Activated naive CD4-positive, alpha-beta T cell treated with anti-CD3 and anti-CD28 coated beads, Interleukin-2, amount 10 ng/mL, durations not matched to agents 7 days and 5 days (primary cell): ENCODE measurements at regions not wholly inside any gene's neighbourhood (a gene's known extent, or its start where the extent isn't known, plus 50 kb on each side); places are given as distances from the start of the nearest gene placed in this dataset.

Experiments used
- CTCF ChIA-PET: fragments of 350-600 bp; sonication (Branson Sonifier 250); formaldehyde crosslinking; loops from one replicate; lab custom pipeline; 2021; ENCODE audit warnings: antibody characterized with exemption; lab: Charles Lee
- DNase-seq: peaks from one replicate; pipeline ENCODE4 v3.0.0-alpha.2; 2020
- H3K27ac Mint-ChIP-seq: one replicate; pipeline ENCODE4 v1.8.0; 2021; ENCODE audit warnings: mild to moderate bottlenecking, moderate library complexity, mixed read lengths
- H3K27me3 Mint-ChIP-seq: one replicate; pipeline ENCODE4 v1.8.0; 2021; ENCODE audit warnings: mild to moderate bottlenecking, mixed read lengths
- H3K36me3 Mint-ChIP-seq: one replicate; pipeline ENCODE4 v1.8.0; 2021; ENCODE audit warnings: mixed read lengths
- H3K4me1 Mint-ChIP-seq: one replicate; pipeline ENCODE4 v1.8.0; 2021; ENCODE audit warnings: mixed read lengths
- H3K4me3 Mint-ChIP-seq: one replicate; pipeline ENCODE4 v1.8.0; 2021; ENCODE audit warnings: mild to moderate bottlenecking, moderate library complexity, mixed read lengths
- H3K9me3 Mint-ChIP-seq: one replicate; pipeline ENCODE4 v1.8.0; 2021; ENCODE audit warnings: mixed read lengths

DNA sequence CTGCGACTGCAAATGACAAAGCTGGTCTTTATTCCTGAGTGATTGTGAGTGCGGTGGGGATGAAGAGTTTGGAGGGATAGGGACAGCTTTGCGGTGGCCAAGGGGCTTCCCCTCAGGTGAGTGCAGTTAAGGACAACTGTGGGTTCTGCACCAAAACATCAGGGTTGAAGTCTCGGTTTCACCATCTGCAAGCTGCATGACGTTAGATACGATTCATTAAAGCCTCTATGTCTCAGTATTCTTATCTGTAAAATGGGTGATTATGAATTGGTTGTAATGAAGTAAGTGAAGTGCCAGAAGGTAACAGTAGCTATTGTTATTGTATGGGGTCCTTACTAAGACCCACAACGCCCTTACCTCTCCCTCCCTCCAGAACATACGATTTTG lies 226.8 kb upstream of the DAPK1 start:
- no peak overlapping the region for H3K27ac Mint-ChIP-seq

DNA sequence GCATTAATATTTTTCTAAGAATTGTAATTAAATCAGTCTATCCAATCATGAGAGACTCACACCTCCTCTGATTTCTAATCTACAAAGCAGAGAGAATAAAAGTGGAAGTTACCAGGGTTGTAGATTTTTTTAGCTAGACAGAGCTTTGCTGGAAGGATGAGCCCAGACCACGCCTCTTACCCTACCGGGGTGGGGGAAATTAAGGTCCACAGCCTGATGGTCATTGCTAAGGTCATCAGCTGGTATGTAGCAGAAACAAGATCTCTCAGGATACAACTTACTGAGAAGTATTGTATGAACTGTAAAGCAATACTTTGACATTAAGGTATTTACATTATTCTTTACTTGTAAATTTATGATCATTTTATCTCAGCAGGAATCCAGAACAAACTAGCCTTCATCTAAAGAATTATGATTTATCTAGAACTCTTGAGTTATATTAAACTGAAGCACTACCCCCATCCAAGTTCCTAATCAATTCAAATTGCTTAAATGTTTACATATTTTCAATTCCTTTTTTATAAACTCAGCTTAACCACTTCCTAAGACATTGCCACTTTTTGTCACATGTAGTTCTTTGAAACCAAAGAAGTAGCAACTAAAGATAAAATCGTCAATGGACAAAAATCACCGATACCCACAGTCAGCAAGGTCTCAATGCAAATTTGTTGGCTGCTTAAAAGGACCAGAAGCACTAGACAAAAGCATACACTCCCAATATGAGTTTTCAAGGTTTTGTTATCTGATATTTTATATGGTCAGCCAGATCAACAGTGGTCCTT lies 225.8 kb upstream of the DAPK1 start:
- Mint-ChIP-seq H3K4me1 (peaks cover 11% of the 10 kb centered on the region), H3K4me3 (no peak overlapping the region), H3K27ac (no peak overlapping the region), H3K27me3 (peaks cover 5% of the 10 kb centered on the region), H3K36me3 (no peaks in the 10 kb centered on the region), H3K9me3 (no peaks in the 10 kb centered on the region)
- no peak for DNase-seq
- CTCF ChIA-PET: no interaction called here

More for the DNA sequence above, 226.8 kb upstream of the DAPK1 start:
- DNase-seq: no peak
- Mint-ChIP-seq H3K9me3 (no peaks in the 10 kb centered on the region), H3K4me3 (no peak overlapping the region), H3K27me3 (peaks cover 5% of the 10 kb centered on the region), H3K4me1 (peaks cover 4% of the 10 kb centered on the region), H3K36me3 (no peaks in the 10 kb centered on the region)
- CTCF ChIA-PET: no interaction called here

DNA sequence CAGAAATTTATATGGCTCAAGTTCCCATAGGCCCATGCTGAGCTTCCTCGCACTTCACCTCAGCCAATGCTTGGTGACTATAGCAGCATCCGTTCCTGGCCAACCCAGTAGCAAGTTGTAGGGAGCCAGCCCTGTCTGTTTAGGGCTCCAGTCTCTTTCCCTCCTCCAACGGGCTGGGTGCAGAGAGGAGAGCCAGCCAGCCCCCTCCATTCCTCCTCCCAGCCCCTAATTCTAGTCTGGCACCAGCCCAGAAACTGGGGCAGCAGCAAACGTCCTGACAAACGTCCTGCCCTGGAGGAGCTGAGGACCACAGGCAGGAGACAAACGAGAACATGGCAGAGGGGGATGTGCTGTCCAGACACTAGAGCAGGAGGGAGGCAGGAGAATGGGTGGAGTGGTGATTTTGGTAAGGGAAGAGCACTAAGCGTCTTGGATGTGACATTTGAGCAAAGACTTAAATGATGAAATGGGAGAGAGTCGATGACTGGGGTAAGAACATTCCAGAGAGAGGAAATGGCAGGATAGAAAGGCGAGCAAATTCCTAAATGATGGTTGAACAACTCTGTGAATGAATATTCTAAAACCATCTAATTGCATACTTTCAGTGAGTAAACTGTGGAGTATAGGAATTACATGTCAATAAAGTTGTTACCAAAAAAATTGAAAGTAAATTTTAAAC lies 222.5 kb upstream of the DAPK1 start:
- Mint-ChIP-seq H3K9me3 (no peaks in the 10 kb centered on the region), H3K27me3 (peaks cover 5% of the 10 kb centered on the region), H3K4me1 (peaks cover 16% of the 10 kb centered on the region), H3K36me3 (no peaks in the 10 kb centered on the region), H3K27ac (no peak overlapping the region), H3K4me3 (no peak overlapping the region)
- CTCF ChIA-PET: no interaction called here
- DNase-seq: no peak

DNA sequence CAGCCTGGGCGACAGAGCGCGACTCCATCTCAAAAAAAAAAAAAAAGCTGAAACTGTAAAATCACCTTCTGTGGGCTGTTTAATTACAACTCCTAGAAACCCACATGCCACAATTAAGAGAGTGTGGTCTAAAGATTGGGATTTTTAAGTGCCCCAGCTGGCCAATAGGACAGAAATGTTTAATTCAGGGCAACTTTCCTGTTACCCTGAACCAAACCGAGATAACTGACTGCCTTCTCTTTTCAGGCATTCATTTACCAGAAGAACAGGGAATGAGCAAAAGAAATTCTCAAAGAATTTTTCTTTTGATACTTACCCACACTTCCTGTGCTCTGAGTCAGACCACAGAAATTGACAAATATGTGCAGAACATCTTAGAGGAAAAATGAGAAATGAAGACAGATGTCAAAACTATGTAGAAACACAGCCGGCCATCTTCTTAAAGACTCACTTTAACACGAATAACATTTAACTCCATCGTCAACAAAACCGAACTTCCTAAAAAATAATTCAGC lies 221.3 kb upstream of the DAPK1 start:
- Mint-ChIP-seq H3K36me3 (no peaks in the 10 kb centered on the region), H3K4me1 (peaks cover 16% of the 10 kb centered on the region), H3K27me3 (peaks cover under 1% of the 10 kb centered on the region), H3K4me3 (no peak overlapping the region), H3K9me3 (no peaks in the 10 kb centered on the region), H3K27ac (peak overlapping the region; percentile 45)
- DNase-seq: no peak
- CTCF ChIA-PET: no interaction called here

DNA sequence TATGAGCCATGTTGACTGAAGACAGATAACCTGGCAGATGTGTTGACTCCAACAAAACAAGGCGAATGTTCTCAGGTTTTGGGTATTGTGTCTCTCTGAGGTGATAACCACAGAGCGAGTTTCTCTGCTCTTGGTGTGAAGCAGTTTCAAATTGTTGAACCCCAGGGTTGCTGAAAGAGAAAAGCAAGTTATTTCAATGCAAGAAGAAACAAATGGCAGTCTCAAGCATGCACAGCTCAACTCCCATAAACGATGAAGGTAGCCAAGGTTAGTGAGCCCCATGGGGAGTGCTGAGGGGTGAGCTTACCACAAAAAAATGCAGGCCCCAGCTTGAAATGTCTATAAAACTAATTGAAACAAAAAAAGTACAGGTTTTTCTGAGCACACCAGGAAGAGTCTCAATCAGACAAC lies 220.8 kb upstream of the DAPK1 start:
- CTCF ChIA-PET: no interaction called here
- no peak for DNase-seq
- Mint-ChIP-seq H3K27ac (peak overlapping the region; percentile 45), H3K9me3 (no peaks in the 10 kb centered on the region), H3K27me3 (no peaks in the 10 kb centered on the region), H3K4me1 (peaks cover 16% of the 10 kb centered on the region), H3K36me3 (no peaks in the 10 kb centered on the region), H3K4me3 (no peak overlapping the region)

DNA sequence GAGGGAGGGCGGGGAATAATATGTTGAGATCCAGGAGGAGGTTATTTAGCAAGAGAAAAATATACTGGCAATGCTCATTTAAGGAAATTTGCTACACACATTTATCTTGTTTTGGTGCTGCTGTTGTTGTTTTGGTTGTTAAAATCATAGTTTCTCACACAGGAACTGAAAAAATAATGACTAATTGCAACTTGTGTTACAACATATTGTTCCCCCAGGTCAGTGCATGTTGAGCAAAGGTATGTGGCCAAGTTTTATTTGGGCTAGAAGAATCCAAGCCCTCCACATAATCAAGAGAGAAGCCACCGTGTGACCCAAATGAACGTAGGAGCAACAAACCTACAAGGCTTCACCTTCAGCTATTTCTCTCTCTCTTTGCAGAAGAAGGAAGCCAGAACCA lies 220.3 kb upstream of the DAPK1 start:
- no peak overlapping the region for H3K4me3 Mint-ChIP-seq

DNA sequence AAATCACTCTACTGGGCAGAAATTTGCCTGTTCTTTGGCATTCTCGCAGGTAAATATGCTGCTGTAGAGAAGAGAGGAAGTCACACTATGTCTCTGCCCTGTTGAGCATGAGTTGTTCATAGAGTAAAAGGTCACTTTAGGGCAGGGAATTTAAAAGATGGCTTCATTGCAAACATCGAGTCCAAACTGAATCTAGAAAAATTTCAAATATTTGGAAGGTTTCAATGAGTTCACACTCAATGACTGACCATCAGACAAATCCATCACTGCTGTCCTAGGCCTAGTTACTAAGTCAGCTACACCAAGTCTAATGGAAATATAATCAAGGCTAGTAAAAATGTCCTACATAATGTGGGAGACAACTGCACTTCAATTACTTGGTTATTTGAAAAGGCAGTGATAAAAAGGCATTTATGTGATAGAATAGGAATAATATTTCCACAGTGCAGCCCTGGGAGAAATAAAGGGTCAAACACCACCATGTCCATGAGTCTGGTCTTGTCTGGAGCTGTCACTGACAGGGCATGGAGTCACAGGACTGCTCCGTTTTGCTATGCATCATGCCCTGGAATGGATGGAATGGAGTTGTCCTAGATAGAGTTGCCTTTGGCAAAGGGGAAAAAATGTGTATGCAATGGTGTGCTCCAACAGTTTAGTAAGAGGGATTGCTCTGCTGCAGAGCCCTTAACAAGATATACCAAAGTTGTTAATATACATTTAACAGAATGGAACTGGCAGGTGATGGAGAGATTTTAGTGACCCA lies 218.5 kb upstream of the DAPK1 start:
- Mint-ChIP-seq H3K9me3 (no peaks in the 10 kb centered on the region), H3K27me3 (peaks cover 6% of the 10 kb centered on the region), H3K4me3 (no peak overlapping the region), H3K27ac (no peak overlapping the region), H3K4me1 (peaks cover 12% of the 10 kb centered on the region), H3K36me3 (no peaks in the 10 kb centered on the region)
- CTCF ChIA-PET: interaction anchor here (0.8 kb wide), 1 partner anchor 13 kb away, joined by 3 read pairs; no protein-coding TSS in a partner anchor
- DNase-seq: no peak

More for the DNA sequence above, 220.3 kb upstream of the DAPK1 start:
- no peak for DNase-seq
- Mint-ChIP-seq H3K27ac (no peak overlapping the region), H3K9me3 (no peaks in the 10 kb centered on the region), H3K4me1 (peaks cover 12% of the 10 kb centered on the region), H3K27me3 (no peaks in the 10 kb centered on the region), H3K36me3 (no peaks in the 10 kb centered on the region)
- CTCF ChIA-PET: no interaction called here

DNA sequence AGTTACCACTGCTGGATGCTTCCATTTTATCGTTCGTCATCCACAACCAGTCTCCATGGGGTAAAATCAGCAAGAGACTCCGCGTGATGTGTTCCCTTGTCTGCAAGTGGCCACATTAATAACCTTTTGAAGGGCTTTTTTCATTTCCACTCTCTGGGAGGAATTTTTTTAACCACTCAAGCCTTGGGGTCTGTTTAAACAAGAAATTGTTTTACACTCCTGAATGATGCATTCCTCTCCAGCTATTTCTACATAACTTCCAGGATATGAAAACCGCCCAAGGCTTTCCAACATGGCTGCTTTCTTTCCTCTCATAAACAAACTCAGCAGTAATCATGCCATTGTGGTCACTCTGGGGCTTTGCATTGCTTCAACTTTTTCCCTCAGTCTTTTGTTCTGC lies 217.2 kb upstream of the DAPK1 start:
- peaks cover 12% of the 10 kb centered on the region for H3K4me1 Mint-ChIP-seq
- no peaks in the 10 kb centered on the region for H3K9me3 Mint-ChIP-seq
- CTCF ChIA-PET: no interaction called here
- no peak overlapping the region for H3K4me3 Mint-ChIP-seq
- H3K27me3 Mint-ChIP-seq: peaks cover 6% of the 10 kb centered on the region
- H3K36me3 Mint-ChIP-seq: no peaks in the 10 kb centered on the region
- DNase-seq: no peak
- no peak overlapping the region for H3K27ac Mint-ChIP-seq

DNA sequence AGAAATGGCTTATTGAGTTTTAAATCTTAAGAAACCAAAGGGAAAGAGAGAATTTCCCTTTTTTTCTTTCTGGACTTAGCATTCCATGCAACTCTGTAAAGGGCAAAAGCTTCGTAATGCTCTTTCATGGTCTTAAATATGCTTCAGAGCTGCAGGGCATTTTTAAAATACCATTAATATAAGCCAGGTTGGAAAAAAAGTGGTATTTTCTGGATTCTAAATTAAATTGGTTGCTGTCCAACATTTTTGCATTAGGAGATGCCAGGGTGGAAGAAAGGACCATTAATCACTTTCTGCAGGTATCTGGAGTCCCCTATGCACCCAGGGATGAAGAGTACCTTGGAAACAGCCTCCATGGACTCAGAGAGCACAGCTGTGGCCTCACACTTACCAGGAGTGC lies 215.1 kb upstream of the DAPK1 start:
- no peak for DNase-seq
- H3K27ac Mint-ChIP-seq: no peak overlapping the region
- H3K4me1 Mint-ChIP-seq: no peaks in the 10 kb centered on the region
- peaks cover 6% of the 10 kb centered on the region for H3K27me3 Mint-ChIP-seq
- no peak overlapping the region for H3K4me3 Mint-ChIP-seq
- no peaks in the 10 kb centered on the region for H3K9me3 Mint-ChIP-seq
- H3K36me3 Mint-ChIP-seq: no peaks in the 10 kb centered on the region
- CTCF ChIA-PET: no interaction called here

DNA sequence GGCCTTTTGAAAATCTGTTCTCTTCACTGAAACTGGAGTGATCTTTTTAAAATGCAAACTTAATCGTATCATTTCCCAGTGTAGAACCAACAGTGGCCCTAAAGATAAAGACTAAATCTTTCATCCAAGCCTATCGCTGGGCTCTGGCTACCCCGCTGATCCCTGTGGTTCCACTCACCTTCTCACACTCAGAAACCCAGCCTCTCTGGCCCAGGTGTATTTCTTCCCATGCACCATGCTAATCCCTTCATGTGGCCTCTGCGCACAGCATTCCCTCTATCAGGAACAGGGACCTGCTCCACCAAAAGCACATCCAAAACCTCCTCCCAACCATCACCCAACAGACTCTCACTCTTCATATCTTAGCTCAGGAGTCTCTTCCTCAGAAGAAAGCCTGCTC lies 214.1 kb upstream of the DAPK1 start:
- no peak for DNase-seq
- Mint-ChIP-seq H3K4me1 (no peaks in the 10 kb centered on the region), H3K27me3 (peaks cover 6% of the 10 kb centered on the region), H3K36me3 (no peaks in the 10 kb centered on the region), H3K27ac (no peak overlapping the region), H3K4me3 (no peak overlapping the region), H3K9me3 (no peaks in the 10 kb centered on the region)
- CTCF ChIA-PET: no interaction called here

DNA sequence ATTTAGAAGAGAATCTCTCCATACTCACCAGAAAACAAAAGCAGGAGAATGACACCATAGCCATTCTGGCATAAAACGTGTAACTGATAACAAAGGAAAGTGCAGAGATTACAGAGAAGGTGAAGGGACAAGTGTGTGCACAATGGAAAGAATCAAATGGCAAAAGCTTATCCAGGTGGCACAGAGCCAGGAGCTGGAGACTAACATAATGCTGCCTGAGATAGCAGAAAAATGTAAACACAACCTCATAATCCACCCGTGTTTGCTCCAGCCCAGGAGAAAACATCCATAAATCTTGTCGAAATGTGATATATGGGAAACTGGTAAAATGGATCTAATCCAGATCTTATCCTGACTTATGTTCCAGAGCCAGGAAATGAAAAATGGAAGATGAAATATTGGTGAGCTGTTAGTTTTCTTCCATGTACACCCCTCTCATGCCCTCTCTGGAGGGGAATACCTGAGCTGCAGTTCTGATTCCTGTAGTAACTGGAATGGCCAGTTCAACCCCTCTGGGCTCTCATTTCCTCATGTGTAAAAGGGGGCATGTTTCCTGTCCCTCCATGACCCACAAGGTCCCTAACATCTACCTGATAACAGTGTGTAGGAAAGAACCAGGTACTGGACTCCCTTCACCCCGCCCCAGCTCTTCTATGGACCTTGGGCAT lies 212.3 kb upstream of the DAPK1 start:
- H3K36me3 Mint-ChIP-seq: no peaks in the 10 kb centered on the region
- DNase-seq: no peak
- H3K4me1 Mint-ChIP-seq: no peaks in the 10 kb centered on the region
- H3K27ac Mint-ChIP-seq: no peak overlapping the region
- no peaks in the 10 kb centered on the region for H3K9me3 Mint-ChIP-seq
- peaks cover 6% of the 10 kb centered on the region for H3K27me3 Mint-ChIP-seq
- no peak overlapping the region for H3K4me3 Mint-ChIP-seq
- CTCF ChIA-PET: no interaction called here

DNA sequence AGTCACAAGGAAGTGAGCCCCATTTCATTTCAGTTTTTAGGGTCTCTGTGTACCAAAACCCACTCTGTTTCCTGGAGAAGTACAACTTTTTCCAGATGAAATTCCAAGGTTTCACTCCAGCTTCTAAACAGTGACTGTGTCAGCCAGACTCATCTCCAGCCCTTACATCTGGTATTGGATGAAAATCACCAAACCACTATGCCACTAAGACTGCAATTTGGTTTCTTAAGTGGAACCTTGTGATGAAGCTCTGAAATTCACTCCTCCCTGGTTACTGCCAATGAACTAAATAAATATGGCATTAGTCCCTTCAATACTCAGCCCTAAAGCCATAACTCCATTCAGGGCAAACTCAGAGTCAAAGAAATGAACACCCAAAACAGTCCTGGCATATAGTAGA lies 211.2 kb upstream of the DAPK1 start:
- CTCF ChIA-PET: no interaction called here
- no peak overlapping the region for H3K4me3 Mint-ChIP-seq

DNA sequence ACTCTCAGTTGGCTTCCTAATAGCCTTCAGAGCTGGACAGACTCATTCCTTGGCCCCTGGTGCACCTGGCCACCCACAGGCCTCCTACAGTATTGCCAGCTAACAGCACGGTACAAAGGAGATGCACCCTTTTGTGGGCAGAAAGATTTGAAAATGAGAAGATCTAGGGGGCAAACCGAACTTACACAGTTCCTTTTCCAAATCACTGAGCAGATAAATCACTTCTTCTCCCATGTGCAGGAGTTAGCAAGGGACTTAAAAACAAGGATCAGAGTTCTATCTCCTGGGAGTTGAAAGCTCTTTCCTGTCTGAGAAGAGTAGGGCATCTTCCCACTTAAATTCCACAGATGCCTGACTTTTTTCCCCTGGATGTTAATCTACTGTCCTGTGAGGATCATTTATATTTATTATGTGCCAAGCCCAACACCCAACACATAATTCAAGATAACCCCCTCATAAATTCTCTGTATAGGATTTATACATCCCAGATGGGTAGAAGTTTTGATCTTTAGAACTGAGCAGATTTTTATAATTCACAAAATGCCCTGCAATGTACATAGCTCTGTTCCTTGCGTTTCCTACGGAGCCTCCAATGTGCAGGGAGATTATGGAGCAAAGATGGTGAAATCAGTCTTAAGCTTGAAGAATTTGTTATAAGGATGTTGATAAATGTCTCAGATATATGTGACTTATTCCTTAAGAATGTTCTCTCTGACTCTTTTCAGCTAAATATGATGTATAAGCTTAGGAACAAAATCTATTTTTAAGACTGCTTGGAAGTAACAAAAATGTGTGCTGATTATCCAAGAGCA lies 207.2 kb upstream of the DAPK1 start:
- no peak overlapping the region for H3K4me3 Mint-ChIP-seq
- H3K27me3 Mint-ChIP-seq: no peaks in the 10 kb centered on the region
- no peaks in the 10 kb centered on the region for H3K9me3 Mint-ChIP-seq
- H3K4me1 Mint-ChIP-seq: no peaks in the 10 kb centered on the region
- no peaks in the 10 kb centered on the region for H3K36me3 Mint-ChIP-seq
- CTCF ChIA-PET: no interaction called here
- H3K27ac Mint-ChIP-seq: no peak overlapping the region
- DNase-seq: no peak

More for the DNA sequence above, 211.2 kb upstream of the DAPK1 start:
- DNase-seq: no peak
- Mint-ChIP-seq H3K36me3 (no peaks in the 10 kb centered on the region), H3K4me1 (no peaks in the 10 kb centered on the region), H3K27ac (no peak overlapping the region), H3K27me3 (peaks cover 6% of the 10 kb centered on the region), H3K9me3 (no peaks in the 10 kb centered on the region)
